BJ (cell line): ENCODE measurements at regions not wholly inside any gene's neighbourhood (a gene's known extent, or its start where the extent isn't known, plus 50 kb on each side); places are given as distances from the start of the nearest gene placed in this dataset.

Experiments
- CTCF ChIA-PET: fragments of 350-600 bp; formaldehyde crosslinking; extraction: SDS; loops from one replicate; lab custom pipeline; 2021; ENCODE audit warnings: antibody characterized with exemption, inconsistent platforms; lab: Yijun Ruan, JAX
- POLR2A ChIA-PET: fragments of 300-600 bp; sonication (Branson Sonifier 250); formaldehyde crosslinking; extraction: SDS; loops from one replicate; lab custom pipeline; 2021; ENCODE audit warnings: antibody characterized with exemption; lab: Charles Lee
- DNase-seq: peaks from one replicate; pipeline ENCODE4 v3.0.0-alpha.2; 2011; ENCODE audit warnings: low read depth
- H3K27me3 ChIP-seq: 2 replicates; pipeline ENCODE4 v1.6.0; 2011; ENCODE audit warnings: low read length; ENCODE audit not compliant: control insufficient read depth, insufficient read depth
- H3K36me3 ChIP-seq: 2 replicates; pipeline ENCODE4 v1.5.1; 2011; ENCODE audit warnings: low read length; ENCODE audit not compliant: control insufficient read depth, insufficient read depth
- H3K4me3 ChIP-seq: 2 replicates; pipeline ENCODE4 v1.5.1; 2011; ENCODE audit warnings: low read depth, mild to moderate bottlenecking, control low read depth, low read length
- CTCF ChIP-seq: IDR thresholded peaks from 2 replicates; pipeline ENCODE4 v1.5.1; 2011; ENCODE audit warnings: low read depth, mild to moderate bottlenecking, control low read depth, inconsistent platforms, low read length, moderate library complexity; ENCODE audit not compliant: insufficient read depth

- CTCF ChIA-PET, result no interaction called here
- Histone ChIP-seq H3K27me3 (no peaks in the 10 kb centered on the region), H3K4me3 (no peak overlapping the region), H3K36me3 (no peaks in the 10 kb centered on the region)
- POLR2A ChIA-PET, result no interaction called here
- no peak for DNase-seq
- TF ChIP-seq CTCF, result no peak
These were observed 263.9 kb downstream of the MAF start for GRCh38 chr16:79336437-79337229.

GRCh38 chr16:79334127-79334526, 266.4 kb downstream of the MAF start:
- CTCF ChIA-PET, result no interaction called here
- no peaks in the 10 kb centered on the region for H3K36me3 ChIP-seq
- no peak for TF ChIP-seq CTCF
- POLR2A ChIA-PET, result no interaction called here
- no peaks in the 10 kb centered on the region for H3K27me3 ChIP-seq
- no peak for DNase-seq
- no peak overlapping the region for H3K4me3 ChIP-seq

- DNase-seq, result no peak
- H3K36me3 ChIP-seq, result no peaks in the 10 kb centered on the region
- ChIA-PET CTCF (no interaction called here), POLR2A (no interaction called here)
- H3K4me3 ChIP-seq, result no peak overlapping the region
- no peaks in the 10 kb centered on the region for H3K27me3 ChIP-seq
- TF ChIP-seq CTCF, result no peak
These were observed 269.5 kb downstream of the MAF start for GRCh38 chr16:79331066-79331465.

- POLR2A ChIA-PET, result no interaction called here
- Histone ChIP-seq H3K27me3 (no peaks in the 10 kb centered on the region), H3K36me3 (no peaks in the 10 kb centered on the region), H3K4me3 (no peak overlapping the region)
- TF ChIP-seq CTCF, result no peak
- CTCF ChIA-PET, result no interaction called here
- no peak for DNase-seq
These were observed 270.6 kb downstream of the MAF start for GRCh38 chr16:79329967-79330366.

- TF ChIP-seq CTCF, result no peak
- no peak for DNase-seq
- H3K36me3 ChIP-seq, result no peaks in the 10 kb centered on the region
- H3K4me3 ChIP-seq, result no peak overlapping the region
- POLR2A ChIA-PET, result no interaction called here
- CTCF ChIA-PET, result interaction anchor here (0.5 kb wide), 1 partner anchor 290 kb away, joined by 3 read pairs; no protein-coding TSS in a partner anchor
- H3K27me3 ChIP-seq, result no peaks in the 10 kb centered on the region
These were observed 271.4 kb downstream of the MAF start for GRCh38 chr16:79329166-79329521.
